ENCODE measurements at regions not wholly inside any gene's neighbourhood (a gene's known extent, or its start where the extent isn't known, plus 50 kb on each side); places are given as distances from the start of the nearest gene placed in this dataset.

DNA sequence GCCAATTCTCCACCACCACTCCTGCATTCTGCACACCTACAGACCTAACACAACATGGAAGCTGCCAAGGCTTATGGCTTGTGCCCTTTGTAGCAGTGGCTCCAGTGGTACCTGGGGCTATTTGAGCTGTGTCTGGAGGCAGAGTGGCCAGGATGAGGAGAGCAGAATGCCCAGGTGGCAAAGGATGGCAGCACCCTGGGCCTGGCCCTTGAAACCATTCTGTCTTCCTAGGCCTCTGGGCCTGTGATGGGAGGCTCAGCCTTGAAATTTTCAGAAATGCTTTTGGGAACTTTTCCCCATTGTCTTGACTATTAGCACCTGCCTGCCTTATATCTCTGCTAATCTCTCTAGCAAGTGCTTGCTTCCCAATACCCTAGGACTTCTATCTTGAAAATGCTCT lies 241.7 kb downstream of the TMEM167A start (continued):
- no peak for TF ChIP-seq TEAD4 (IDR thresholded peaks at IDR 0.05; ENCODE audit: low read depth, low read length)

DNA sequence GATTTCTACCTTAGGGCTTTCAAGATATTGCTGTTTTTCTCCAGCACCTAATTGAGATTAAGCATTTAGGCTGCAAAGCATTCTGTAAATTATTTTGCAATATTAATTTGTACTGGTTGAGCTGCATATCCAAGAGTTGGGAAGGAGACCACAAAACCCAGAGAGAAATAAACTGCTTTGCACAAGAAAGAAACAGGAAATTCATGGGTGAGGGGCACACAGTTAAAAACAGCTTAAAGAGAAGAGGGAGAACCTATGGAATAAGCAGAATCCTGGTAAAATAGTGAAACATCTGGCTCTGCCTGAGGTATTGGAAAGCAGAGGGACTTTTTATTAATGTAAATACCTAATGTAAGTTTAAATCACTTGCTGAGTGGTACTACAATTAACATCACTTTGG lies 243.0 kb downstream of the TMEM167A start:
- Histone ChIP-seq H2BK12ac (ENCODE audit: low read depth, low read length) (no peak overlapping the region), H3K4me3 (ENCODE audit: extremely low read depth in 1 of 4, insufficient read depth in 2 of 4, low read depth in 3 of 4, low read length in 4 of 4) (peak overlapping the region in 1 of 4 experiments; percentile 9; a peak in 1 of 8 replicates), H3K4ac (replicated peaks; ENCODE audit: insufficient read length, low read depth, low read length) (no peak overlapping the region), H3K14ac (ENCODE audit: insufficient read length) (no peak overlapping the region), H2AK5ac (ENCODE audit: low read depth, low read length) (no peak overlapping the region), H3K27ac (ENCODE audit: low read depth, low read length) (no peak overlapping the region), H3K23ac (ENCODE audit: insufficient read length) (no peak overlapping the region), H3K79me1 (ENCODE audit: low read depth, low read length) (no peaks in the 10 kb centered on the region), H3K18ac (ENCODE audit: extremely low read depth, low read length) (no peak overlapping the region), H2BK15ac (ENCODE audit: low read length) (no peak overlapping the region), H3K79me2 (ENCODE audit: control insufficient read depth in 1 of 2, insufficient read depth in 2 of 2, low read length in 2 of 2) (no peaks in the 10 kb centered on the region), H3K56ac (replicated peaks; ENCODE audit: insufficient read length, low read depth, low read length) (no peak overlapping the region), H4K5ac (ENCODE audit: insufficient read length, low read depth, low read length) (no peak overlapping the region), H4K91ac (replicated peaks; ENCODE audit: insufficient read length, low read length) (no peak overlapping the region), H3K4me2 (ENCODE audit: insufficient read depth in 1 of 2, low read depth in 2 of 2, low read length in 2 of 2) (peak overlapping the region in 1 of 2 experiments; percentile 9; a peak in 1 of 4 replicates), H4K20me1 (replicated peaks in 1 of 2; ENCODE audit: control insufficient read depth in 1 of 2, insufficient read depth in 2 of 2, low read length in 2 of 2) (no peaks in the 10 kb centered on the region), H3K9ac (replicated peaks in 1 of 4; ENCODE audit: extremely low read depth in 1 of 4, low read depth in 3 of 4, low read length in 3 of 4) (no peak overlapping the region), H2BK20ac (ENCODE audit: low read length) (no peak overlapping the region), H3K23me2 (ENCODE audit: low read depth, low read length) (no peaks in the 10 kb centered on the region), H2AFZ (ENCODE audit: low read length) (no peak overlapping the region), H2BK5ac (ENCODE audit: low read depth, low read length) (no peak overlapping the region), H3K36me3 (ENCODE audit: control insufficient read depth in 2 of 4, insufficient read depth in 4 of 4, low read length in 3 of 4) (peaks cover 0 to 8% (median 0%) of the 10 kb centered on the region in 4 experiments; a peak in 2 of 8 replicates), H3K27me3 (replicated peaks in 1 of 4; ENCODE audit: control insufficient read depth in 3 of 4, extremely low read depth in 1 of 4, insufficient read depth in 3 of 4, low read length in 3 of 4) (no peaks in the 10 kb centered on the region), H4K8ac (ENCODE audit: extremely low read depth, insufficient read depth, low read length) (no peak overlapping the region), H3K4me1 (replicated peaks in 1 of 4; ENCODE audit: control insufficient read depth in 3 of 4, insufficient read depth in 4 of 4, low read length in 3 of 4) (peaks cover 0 to 4% (median 0%) of the 10 kb centered on the region in 4 experiments; a peak in 2 of 7 replicates), H2BK120ac (replicated peaks; ENCODE audit: low read depth, low read length) (no peak overlapping the region), H3K9me3 (ENCODE audit: insufficient read depth in 2 of 2, low read depth in 1 of 2, low read length in 1 of 2) (peaks cover 12 to 25% of the 10 kb centered on the region in 2 experiments)
- TF ChIP-seq HDAC2 (IDR thresholded peaks at IDR 0.05; ENCODE audit: borderline replicate concordance in 1 of 2, low read depth in 2 of 2, low read length in 2 of 2) (no peak), RXRA (IDR thresholded peaks at IDR 0.05; ENCODE audit: insufficient read depth, low read depth, low read length) (no peak), KDM1A (IDR thresholded peaks at IDR 0.05; ENCODE audit: borderline replicate concordance, low read length) (no peak), POU5F1 (IDR thresholded peaks at IDR 0.05; ENCODE audit: low read depth, low read length) (no peak), GABPA (IDR thresholded peaks at IDR 0.05; ENCODE audit: borderline replicate concordance, insufficient read depth, low read length) (no peak), SUZ12 (IDR thresholded peaks at IDR 0.05; ENCODE audit: low read length) (no peak), SRF (IDR thresholded peaks at IDR 0.05; ENCODE audit: low read depth, low read length) (no peak), SP1 (IDR thresholded peaks at IDR 0.05; ENCODE audit: low read depth, low read length) (no peak), ASH2L (IDR thresholded peaks at IDR 0.05; ENCODE audit: low read length) (no peak)
- ChIA-PET CTCF (ENCODE audit: partially characterized antibody) (no interaction called here), POLR2A (ENCODE audit: partially characterized antibody) (no interaction called here)
- no peak for FAIRE-seq
- no peak for DNase-seq (ENCODE audit: low read depth in 1 of 2, low spot score in 2 of 2)

Measured in H1 (cell line).